Activated CD4-positive, CD25-positive, alpha-beta regulatory T cell treated with anti-CD3 and anti-CD28 coated beads, Interleukin-2, amount 50 U/mL, for 24 hours (primary cell): ENCODE measurements at regions not wholly inside any gene's neighbourhood (a gene's known extent, or its start where the extent isn't known, plus 50 kb on each side); places are given as distances from the start of the nearest gene placed in this dataset.
"Not testable (repeated sequence)": the region's sequence is repeated elsewhere in the genome, so short reads cannot be mapped to it uniquely, and the experiment has no call there.

Experiments
- ATAC-seq, 2 donors: fragments of 150-1000 bp; cut with Tn5 transposase; one replicate each; pipeline ENCODE4 v1.10.0; 2021; ENCODE audit warnings: mild to moderate bottlenecking in 1 of 2, moderate library complexity in 1 of 2

DNA sequence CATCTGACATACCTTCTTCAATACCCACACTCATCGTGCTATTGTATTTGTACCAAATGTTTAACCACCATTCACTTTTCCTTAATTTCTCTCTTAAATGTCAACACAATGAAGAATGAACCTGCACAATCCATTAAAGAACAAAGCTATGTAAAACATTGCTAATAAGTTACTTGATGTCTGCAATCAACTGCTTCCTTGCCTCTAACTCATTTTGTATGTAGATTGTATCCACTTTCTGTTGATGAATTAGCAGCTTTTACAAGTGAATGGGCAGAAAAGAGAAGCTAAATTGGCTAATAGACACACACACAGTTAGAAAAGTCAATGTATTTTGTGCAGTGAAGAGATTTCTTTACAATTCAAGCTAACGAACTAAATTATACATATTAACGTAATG lies 212.5 kb upstream of the NDST3 start:
- no peak for ATAC-seq

DNA sequence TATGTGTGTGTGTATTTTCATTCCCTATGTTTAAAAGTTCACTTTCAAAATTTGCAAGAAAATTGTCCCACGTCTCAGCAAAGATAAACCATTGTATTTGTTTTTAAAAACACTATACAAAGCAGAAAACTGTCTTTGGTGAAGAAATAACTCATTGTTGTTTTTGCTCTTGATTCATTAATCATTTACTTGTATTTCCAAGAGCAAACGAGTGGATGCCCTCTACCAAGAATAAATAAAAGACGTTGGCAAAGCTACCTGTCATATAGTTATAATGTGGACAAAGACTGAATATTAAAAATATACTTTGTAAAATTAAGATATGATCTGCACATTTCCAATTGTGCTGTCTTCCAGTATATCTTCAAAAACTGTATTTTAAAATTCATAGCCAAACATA lies 210.9 kb upstream of the NDST3 start:
- ATAC-seq: no peak

DNA sequence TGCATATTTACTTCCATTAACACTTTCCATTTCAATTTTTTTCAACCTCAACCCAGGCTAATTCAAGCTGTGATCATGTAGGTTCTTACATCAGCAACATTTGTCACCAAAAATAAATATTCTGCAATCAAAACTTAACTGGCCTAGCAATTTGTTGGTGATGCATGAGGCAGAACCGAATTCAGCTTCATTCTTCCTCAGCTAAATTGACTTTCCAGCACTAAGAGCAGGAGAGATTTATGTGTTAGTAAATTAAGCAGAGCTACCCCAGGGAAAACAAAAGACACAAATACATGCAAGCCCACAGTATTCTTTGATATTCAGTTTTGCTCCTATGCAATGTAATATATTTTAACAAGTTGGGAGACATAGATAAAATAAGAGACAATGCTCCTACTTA lies 208.7 kb upstream of the NDST3 start:
- no peak for ATAC-seq

DNA sequence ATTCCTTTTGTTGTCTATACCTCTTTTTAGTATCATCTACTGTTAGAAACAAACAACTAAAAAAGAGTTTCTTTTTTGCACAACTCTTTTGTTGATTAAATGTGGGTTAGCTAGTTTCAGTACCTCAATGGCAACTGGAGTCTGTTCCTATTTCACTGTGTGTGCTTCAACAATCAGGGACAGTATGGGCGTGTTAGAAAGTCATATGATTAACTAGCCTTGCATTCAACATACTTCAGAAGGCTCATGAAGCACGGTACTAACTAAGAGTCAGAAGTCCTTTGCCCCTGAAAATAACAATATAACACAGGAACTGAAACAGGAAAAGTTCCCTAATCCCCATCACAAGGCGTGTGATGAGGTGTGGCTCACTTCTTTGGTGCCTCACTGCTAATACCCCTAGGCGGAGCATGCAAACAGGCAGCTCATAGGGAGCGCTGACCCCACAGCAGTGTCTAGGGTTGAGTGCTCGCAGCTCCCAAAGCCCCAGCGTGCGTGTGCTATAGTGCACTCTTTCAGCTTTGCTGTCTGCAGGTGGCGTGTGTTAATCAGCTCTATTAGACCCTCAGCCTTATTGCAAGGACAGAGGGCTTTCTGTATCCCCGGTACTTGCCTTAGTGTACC lies 203.1 kb upstream of the NDST3 start:
- ATAC-seq: peak in 1 of 2 donors; percentile 24

DNA sequence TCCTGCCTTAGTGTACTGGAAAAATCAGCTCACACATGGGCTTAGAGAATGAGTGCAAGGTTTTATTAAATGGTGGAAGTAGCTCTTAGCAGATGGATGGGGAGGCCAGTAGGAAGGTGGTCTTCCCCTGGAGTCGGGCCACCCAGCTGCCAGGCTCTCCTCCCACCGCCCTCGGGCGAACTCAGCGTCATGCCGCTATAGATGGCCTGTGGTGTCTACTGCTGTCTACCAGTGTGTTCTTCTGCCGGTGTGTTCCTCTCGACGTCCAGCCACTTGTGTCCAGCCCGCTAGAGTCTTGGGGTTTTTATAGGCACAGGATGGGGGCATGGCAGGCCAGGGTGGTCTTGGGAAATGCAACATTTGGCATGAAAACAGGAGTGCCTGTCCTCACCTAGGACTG lies 198.7 kb upstream of the NDST3 start:
- ATAC-seq: no peak

DNA sequence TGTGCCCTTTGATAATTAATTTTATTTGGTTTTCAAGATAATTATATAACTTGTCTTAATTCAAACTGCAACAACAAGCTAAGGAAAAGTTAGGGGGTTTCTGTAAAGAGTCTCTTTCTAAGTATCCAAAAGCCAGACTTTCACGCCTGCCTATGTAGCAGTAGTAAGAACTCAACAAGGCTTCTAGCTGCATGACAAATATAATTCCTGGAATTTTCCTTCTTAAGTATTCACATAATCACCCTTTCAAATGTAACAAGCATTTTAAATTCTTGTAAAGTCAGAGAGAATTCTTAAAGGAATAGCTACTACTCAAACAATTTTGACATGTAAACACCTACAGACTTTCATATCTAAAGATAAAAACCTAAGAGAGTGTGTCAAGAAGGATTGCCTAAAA lies 189.7 kb upstream of the NDST3 start:
- ATAC-seq: no peak

DNA sequence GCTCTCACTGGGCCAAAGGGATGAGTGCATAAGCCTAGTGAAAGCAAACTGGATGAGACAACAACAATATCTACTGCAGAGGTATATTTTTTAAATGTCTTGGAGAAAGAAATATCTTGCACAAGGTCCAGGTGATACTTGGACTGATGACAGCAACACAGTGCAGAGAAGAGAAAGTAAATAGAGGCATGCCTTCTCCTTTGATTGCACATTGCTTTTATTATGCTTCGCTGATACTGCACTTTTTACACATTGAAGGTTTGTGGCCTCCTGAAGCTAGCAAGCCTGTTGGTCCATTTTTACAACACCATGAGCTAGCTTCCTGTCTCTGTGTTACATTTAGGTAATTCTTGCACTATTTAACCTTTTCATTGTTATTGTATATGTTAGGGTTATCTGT lies 189.0 kb upstream of the NDST3 start:
- no peak for ATAC-seq

DNA sequence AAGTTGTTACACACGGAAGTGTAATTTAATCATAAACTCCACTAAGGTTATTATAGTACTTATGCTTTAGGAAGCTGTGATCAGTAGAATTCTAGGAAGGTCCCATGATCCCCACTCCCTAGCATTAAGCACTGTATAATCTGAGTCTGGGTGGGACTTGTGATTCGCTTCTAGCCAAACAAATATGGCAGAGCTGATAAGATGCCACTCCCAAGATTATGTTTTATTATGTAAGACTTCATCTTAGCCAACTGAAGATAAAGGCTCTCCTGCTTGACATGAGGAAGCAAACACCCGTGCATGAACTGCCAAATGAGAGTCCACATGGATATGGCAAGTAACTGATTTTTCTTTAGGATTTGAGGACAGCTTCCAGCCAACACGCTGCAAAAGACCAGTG lies 186.4 kb upstream of the NDST3 start:
- no peak for ATAC-seq

DNA sequence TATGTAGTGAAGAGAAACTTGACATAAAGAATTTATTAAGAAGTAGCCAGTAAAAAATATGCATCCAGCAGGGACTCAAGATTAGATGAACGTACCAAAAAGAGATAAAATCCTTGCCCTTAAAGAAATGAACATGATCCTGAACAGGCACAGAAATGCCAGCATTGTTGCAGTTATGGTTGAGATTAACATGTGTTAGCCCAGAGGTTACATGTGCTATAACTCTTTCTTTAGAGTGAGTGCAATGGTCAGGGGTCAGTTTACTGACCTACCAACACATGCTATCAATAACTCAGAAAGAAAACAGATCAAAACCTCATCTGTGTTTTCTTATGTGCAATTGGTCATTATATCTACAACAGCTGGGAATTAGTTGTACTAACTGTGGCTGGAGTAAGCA lies 166.1 kb upstream of the NDST3 start:
- no peak for ATAC-seq

DNA sequence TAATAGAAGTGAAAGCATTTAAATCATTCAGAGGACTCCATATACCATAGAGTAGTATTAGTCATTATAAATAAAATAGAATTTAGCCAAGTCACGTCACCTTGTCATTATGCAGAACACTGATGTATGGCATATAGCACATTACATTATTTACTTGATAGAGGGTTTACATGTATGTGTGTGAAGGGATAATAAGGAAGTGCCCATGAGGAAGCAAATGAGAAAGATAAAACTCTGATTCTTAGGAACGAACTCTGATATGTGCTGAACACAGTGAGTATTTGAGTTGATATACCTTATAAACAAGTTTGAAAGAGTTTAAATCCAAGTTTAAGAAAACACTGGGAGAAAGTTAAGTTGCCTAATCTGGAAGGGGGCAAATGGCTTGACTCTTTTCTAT lies 160.5 kb upstream of the NDST3 start:
- no peak for ATAC-seq

DNA sequence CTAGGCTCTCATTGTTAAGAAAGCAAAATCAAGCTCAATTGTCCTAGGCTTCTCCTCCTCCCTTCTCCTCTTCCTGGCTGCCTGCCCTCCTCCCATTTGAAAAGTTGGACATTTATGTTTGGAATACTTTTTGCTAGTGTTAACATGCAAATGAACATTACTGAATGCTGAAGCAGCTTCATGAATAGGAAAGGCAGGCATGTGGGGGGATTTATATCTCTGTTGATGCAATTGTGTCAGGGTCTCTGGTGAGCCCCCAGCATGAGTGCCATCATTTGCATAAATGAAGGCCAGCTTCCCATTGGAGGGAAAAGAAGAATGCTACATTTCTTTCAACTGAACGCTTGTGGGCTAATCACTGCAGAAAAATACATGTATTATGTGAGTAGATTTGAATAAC lies 160.1 kb upstream of the NDST3 start:
- ATAC-seq: no peak

DNA sequence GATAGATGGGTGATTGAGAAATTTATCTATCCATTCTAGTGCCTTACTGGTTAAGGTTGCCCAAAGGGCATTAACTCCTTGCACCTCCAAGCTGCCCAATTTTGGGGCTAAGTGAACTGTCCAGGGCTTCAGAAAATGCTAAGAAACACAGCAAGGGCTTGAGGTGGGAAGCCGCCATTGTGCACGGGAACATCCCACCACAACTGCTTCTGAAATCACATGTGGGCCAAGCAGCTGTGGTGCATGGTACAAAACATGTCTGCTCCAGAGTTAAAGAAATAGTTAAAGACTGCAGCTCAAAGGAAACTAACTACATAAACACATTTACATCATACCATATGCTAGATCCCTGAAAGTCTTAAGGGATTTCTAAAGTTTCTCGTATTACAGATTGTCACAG lies 144.3 kb upstream of the NDST3 start:
- no peak for ATAC-seq

DNA sequence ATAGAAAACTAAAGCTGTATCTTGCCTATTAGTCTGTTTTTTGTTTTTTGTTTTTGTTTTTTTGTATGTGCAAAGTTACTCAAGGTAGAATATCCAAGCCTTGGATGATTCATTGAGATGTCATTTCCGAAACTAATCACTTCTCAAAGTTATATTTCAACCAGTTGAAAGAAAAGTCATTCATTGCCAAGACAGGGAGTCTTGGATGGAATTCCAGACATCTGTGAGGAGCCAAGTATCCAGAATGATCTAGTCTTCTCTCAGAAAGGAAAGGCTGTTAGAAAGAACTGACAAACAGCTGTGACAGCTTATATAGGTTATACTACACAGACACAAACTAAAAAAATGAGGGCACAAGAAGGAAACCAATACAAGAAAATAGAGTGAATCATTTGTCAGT lies 141.1 kb upstream of the NDST3 start:
- ATAC-seq: no peak

DNA sequence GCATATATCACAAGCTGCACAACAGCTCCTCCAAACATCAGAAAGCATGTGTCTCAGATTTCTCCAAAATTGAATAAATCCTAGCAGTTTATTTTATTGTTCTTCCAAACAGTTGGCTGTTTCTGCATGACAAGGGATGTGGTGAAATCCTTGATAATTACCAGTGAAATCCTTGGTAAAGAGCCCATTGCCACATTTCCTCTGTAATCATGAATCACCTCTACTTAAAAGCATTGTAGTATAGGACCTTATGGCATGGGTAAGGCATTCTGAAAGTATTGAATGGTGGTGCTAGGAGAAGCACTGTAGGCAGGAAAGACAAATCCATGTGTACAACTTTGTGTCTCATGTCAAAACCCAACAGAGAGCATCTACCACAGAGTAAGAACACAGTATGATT lies 135.8 kb upstream of the NDST3 start:
- ATAC-seq: no peak

DNA sequence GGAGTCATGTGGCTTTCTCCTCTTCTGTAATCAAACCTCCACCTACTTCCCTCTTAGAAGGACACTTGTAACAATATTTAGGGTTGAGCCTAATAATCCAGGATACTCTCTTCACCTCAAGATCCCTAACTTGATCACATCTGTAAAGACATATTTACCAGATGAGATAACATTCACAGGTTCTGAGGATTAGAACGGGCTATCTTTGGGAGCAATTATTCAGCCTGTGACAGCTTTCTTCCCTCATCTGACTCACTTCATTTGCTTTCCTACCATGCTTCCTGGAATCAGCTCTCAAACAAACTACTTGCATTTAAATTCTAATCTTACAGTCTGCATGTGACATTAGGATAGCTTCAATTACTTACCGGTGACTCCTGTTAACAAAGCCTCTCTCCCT lies 133.5 kb upstream of the NDST3 start:
- no peak for ATAC-seq

DNA sequence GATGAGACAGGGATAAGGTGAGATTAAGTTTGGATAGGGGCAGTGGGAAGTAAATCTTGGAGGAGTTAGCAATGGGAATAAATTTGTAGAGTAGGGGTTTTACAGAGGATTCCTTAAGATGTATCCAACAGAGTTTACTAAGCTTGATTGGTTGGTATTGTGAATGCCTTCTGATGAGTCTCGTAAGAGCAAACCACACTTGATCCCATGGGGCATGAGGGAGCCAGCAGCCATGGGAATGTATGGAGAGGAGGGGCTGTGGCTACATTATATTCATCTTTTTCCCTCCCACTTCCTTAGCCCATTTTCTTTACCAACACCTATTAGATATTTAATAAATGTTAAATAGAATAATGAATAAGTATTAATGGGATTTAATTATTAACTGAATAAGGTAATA lies 126.6 kb upstream of the NDST3 start:
- ATAC-seq: no peak

DNA sequence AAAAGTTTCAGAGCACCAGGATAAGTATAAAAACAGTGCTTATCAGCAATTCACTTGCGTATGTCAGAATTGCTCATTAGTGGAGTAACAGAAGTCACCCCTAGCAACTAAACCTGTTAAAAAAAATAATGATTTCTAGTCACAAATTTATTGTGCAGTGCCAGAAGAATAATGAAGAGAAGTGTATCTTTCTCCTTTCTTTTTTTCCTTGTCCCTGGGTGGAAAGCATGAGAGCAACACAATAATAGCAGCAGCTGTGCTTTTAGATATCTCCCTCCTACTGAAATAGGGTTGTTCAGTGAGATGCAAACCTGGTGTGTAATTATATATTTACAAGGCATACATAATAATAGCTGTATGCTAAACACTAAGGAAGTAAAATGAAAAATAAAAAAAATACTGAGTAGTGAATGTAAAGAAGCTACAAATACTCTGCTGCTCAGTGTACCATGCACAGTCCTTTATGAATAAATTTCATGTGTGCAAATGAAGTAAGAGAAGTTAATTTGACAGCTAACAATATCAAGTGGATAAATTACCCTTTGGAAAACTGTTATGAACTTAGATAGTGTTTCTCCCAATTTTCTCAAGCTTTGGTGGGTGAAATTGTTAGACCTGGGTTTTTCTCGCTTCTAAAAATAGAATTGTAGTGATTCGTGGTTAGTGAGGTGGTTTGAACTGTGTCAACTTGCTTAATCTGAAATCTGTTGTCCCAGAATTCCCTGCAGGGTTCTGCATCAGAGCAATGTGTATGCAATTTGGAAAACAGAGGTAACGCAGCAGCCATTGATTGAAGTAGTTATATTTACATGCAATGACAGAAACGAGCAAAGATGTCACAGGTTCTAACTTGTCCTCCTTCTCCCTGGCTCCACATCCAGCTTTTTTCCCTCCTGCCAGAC lies 125.7 kb upstream of the NDST3 start:
- no peak for ATAC-seq

DNA sequence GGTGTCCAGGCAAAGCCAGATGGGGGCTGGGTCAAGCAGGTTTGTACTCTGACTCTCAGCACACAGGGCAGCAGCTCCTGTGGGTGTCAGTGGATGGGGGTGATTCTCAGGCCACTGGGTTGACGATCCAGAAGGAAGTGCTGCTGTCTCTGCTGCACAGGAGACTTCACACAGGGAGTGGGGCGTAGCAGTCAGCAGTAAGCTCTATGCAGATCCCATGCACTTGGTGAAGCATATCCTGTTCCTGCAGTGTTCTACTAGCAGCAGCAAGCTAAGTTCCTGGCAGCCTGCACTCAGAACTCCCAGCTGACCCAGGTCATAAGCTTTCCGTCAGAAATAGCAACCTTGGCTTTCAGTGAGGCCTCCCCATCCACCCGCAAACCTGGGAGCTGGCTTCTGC lies 117.6 kb upstream of the NDST3 start:
- ATAC-seq: no peak

DNA sequence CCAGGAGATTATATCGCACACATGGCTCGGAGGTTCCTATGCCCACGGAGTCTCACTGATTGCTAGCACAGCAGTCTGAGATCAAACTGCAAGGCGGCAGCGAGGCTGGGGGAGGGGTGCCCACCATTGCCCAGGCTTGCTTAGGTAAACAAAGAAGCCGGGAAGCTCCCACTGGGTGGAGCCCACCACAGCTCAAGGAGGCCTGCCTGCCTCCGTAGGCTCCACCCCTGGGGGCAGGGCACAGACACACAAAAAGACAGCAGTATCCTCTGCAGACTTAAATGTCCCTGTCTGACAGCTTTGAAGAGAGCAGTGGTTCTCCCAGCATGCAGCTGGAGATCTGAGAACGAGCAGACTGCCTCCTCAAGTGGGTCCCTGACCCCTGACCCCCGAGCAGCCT lies 112.0 kb upstream of the NDST3 start:
- ATAC-seq: not testable (repeated sequence)

DNA sequence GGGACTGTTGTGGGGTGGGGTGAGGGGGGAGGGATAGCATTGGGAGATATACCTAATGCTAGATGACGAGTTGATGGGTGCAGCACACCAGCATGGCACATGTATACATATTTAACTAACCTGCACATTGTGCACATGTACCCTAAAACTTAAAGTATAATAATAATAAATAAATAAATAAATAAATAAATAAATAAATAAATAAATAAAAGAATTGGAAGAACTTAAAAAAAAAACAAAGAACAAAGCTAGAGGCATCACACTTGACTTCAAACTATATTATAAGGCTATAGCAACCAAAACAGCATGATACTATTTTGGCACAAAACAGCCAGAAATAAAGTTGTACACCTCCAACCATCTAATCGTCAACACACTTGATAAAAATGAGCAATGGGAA lies 106.5 kb upstream of the NDST3 start:
- not testable (repeated sequence) for ATAC-seq

DNA sequence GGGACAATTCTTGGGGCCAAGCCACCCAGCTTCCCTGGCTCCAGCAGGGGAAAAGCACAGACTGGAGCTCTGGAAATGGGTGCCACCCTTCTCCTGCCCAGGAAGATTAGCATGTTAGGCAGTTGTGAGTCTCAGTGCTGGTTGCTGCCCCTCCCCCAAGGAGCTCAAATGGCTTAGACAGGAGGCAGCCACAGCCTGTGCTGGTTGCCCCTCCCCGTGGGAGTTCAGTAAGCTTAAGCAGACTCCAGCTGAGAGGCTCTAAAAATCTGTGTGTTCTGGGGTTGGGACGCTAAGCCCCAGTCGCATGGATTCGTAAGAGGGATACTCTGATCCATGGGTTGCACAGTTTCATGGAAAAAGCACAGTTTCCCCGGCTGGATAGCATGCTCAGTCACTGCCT lies 92.7 kb upstream of the NDST3 start:
- no peak for ATAC-seq

DNA sequence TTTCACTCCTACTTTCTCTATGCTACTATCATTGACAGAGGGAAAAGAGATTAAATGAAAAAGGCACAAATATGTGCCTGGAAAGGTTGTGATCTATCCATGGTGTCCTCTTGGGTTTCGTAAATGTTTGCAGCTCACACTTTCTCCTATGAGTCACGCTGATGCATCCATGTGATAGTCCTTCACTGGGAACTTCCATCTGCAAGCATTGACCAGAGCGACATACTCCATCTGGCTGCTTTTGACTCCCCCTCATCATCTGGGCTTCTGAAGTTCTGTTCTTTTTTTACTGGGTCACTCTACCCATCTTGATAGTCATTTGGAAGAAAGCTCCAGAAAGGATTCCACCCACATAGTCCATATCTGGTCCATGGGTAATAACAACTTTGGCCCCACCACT lies 84.7 kb upstream of the NDST3 start:
- ATAC-seq: no peak

DNA sequence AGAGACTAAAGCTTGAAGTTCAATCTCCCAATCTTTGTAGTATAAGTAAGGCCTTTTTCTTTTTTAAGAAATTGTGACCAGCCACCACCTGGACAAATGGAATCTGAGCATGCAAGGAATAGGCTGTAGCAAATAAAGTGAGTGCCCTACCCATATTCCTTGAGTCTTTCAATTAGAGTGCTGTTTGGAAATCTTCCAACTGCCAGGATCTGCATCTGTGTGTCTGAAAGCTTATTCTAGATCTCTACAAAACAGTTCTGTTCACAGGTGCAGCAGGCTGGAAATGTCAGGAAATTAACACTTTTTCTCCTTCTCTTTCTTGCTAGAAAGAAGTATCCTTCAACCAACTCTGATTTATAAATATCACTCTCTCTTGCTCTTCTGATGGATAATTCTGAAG lies 76.7 kb upstream of the NDST3 start:
- no peak for ATAC-seq

DNA sequence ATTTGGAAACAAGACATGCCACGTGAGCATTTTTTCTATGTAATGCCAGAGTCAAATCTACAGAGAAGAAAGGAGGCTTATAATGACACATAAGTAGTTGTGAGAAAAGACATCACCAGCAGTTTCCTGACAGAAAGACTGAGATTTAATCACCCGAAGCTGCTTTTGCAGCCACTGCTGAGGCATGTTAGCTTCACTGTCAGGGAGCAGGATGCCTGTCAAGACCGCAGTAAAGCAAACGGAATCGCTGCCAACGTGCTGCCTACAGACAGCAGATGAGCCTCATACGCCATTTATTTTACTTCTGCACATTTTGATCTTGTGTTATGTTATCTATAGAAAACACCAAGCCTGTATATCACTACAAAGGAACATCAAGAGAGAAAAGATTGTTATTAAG lies 68.7 kb upstream of the NDST3 start:
- ATAC-seq: no peak

DNA sequence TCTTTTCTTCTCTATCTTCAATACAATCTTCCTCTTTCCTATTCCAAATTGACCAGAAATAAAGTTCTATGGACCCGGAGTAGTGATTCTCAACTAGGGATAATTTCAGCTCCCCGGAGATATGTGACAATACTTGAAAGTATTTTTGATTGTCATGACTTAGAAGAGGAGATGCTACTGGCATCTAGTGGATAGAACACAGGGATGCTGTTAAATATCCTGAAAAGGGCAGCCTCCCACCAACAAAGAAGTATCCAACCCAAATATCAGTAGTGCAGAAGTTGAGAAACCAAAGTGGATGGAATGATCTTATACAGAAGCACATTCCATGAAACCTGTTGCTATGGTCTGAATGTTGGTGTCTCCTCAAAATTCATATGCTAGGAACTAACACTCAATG lies 65.7 kb upstream of the NDST3 start:
- no peak for ATAC-seq
